T follicular helper cell (primary cell): ENCODE measurements at regions not wholly inside any gene's neighbourhood (a gene's known extent, or its start where the extent isn't known, plus 50 kb on each side); places are given as distances from the start of the nearest gene placed in this dataset.

Experiments used
- DNase-seq: peaks from one replicate; pipeline ENCODE4 v3.0.0-alpha.2; 2020; ENCODE audit warnings: low read depth

DNA sequence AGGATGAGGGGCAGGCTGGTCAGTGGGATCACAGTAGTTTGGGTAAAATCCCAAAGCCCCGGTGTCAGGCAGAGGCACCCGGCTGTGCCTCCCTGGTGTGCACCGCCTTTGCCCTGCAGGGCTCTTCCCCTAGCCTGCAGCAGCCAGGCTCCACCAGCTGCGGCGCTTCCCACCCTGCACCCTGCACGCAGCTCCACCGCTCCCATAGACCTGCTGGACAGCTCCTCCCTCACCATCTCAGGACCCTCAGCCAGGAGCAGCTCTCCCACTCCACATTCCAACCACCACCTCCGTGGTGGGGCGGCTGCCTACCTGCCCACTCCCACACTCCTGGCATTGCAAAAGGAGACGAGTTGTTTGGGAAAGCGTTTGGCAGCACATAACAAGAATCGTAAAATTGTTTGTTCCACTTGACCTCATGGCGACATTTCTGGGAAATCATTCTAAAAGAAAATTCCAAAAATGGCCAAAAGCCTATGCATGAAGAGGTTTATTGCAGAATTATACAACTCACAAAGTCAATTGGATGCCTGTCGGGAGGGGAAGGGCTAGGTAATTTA, 287.4 kb upstream of the HDAC4 start:
- no peak for DNase-seq

DNA sequence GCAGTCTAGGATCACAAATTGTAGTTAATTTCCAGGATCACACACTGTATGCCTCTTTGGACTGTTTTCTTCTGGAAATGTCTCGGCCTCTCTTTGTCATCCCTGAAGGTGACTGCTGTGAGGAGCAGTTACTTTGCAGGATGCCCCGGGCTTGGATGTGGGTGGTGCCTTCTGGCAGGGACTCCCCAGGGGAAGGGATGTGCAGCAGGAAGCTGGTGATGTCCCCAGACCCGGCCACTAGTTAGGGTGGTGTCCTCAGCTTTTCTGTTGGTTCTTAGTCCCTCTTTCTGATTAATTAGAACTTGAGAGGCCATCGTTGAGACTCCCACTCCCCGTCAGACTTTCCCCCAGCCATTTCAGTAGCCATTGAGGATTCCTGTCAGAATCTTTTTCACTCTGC, 286.6 kb upstream of the HDAC4 start:
- no peak for DNase-seq

DNA sequence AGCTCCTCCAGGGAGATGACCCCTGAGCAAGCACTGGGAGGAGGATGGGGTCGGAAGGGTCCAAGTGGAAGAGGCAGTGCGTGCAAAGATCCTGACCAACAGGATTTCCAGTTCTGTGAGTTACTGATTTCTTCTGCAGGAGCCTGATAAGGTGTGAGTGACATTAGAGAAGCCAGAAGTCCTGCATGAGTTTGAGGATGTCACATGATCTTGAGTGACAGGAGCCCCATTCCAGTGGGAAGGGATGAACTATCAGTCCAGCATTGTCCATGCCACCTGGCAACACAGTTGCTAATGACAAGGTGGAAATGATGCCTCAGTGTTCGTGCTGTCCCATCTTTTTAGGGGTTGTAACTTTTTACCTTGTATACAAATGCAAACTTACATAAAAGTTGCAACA, 285.1 kb upstream of the HDAC4 start:
- DNase-seq, result no peak

DNA sequence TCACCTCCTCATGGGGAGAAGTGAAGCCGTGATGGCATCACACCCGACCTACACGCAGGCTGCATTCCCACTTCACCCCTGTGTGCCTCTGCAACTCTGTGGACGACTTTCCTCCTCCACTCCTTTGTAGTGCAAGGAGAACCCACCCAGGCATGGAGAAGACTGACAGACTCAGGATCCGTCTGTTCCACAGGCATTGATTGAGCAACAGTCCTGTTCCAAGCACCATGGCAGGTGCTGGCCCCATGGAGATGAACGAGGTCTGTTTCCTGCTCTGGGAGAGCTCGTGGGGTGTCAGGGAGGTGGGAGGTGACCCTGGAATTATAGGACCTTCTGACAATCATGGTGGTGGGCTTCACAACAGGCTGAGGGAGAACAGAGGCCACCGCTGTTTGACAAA, 284.7 kb upstream of the HDAC4 start:
- no peak for DNase-seq

DNA sequence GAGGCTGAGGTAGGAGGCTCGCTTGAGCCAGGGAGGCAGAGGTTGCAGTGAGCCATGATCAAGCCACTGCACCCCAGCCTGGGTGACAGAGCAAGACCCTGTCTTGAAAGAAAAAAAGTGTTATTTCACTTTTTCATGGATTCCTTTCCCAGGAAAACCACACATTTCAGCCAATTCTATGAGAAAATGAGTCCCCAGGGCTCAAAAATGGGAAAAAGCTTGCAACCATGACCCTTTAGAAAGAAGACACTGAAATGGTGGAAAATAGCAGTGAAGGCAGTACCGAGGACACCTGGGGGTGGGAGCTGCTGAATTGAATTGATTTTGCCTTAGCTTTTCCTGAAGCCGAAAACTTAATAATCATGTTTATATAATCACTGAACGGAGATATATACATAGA, 284.2 kb upstream of the HDAC4 start:
- no peak for DNase-seq

DNA sequence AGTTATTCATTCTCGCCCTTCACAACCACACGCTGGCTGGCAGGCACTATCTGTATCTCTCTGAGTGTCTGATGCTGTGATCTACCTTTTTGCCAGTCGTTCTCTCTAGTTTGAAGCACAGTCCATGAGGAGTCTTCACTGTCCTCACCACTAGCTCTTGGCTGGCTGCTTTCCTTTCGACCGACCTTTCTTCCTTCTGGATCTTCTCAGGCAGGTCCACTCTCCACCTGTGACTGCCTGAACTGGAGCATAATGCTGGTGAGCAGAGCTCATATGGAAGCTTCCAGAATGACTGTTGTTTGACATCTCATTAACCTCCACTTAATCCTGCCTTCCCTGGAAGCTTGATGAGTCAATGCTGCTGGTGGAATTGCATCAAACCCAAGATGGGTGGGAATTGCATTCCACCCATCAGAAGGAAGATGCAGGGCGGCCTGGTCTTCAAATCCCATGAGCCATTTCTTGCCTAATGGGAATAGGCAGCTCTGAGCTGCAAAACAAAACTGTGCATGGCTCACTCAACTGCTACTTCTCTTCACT, 283.5 kb upstream of the HDAC4 start:
- DNase-seq, result no peak

DNA sequence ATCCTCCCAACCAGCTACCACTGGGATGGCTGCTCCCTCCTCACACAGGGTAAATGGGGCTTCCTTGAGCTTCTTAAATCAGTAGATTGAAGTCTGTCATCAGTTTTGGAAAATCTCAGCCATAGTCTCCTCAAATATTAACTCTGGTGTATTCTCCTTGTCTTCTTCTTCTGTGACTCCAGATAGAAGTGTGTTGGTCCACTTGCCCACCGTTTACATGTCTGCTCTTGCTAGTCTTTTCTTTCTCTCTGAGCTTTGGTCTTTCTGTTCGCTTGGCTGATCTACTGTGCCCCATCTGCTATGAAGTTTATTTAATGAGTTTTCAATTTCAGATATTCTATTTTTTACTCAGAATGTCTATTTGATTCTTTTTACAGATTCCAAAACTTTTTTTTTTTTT, 281.7 kb upstream of the HDAC4 start:
- DNase-seq, result no peak

DNA sequence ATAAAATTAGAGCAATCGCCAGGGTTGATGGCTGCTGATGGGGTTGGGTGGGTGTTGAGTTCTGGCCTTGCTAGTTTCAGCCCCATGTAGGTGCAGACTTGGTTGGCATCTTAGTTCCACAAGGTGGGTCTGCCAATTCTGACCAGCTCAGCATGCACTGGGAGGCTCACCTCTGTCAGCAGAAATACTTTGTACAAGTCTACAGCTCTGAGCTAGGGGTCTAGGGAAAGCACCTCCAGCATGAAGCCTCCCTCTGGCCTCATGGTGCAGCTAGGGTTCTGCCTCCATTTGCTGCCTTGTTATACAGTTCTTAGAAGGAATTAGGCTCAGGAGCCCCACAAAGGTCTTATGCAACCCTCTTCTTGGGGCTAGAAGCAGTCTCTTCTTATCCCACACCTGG, 278.9 kb upstream of the HDAC4 start:
- DNase-seq, result no peak

DNA sequence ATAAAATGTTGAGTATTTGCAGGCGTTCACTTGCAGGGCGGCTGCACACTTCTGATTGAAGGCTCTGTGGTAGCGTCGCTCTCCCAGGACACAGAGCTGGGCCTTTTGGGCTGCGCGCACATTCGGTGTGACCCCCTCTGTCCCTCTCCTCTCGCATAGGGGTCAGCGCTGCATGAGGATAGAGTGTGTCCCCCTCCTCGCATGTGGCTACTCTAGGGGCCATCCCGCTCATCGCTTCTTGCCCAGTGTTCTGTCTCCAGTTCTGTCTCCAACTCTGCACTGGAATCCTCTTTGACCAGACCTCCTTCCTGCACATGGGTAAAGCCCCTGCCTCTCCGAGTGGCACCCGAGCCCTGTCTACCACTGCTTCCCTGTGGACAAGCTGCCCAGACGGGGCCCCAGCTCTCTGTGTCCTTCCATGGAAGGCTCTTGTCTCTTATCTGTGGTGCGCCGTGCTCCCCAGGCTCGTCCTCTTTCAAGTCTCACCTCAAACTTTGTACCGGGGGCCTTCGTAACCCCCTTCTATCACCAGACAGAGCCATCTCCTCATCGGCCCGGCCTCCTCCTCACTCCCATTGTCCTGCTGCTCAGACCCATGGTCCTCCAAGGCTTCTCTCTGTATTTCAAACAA, 278.0 kb upstream of the HDAC4 start:
- no peak for DNase-seq

DNA sequence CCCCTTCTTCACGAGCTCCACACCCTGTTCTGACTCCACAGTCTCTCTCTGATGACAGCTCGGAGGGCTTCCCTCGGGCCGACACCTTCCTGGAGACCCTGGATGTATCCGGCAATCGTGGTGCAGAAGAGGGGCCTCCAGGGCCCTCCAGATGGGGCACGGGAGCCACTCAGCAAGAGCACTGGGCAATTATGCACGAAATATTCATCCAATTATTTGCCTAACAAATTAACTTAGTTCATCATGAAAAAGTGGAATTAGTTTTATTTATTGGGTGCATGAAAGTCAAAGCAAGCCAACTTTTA, 277.3 kb upstream of the HDAC4 start:
- no peak for DNase-seq

DNA sequence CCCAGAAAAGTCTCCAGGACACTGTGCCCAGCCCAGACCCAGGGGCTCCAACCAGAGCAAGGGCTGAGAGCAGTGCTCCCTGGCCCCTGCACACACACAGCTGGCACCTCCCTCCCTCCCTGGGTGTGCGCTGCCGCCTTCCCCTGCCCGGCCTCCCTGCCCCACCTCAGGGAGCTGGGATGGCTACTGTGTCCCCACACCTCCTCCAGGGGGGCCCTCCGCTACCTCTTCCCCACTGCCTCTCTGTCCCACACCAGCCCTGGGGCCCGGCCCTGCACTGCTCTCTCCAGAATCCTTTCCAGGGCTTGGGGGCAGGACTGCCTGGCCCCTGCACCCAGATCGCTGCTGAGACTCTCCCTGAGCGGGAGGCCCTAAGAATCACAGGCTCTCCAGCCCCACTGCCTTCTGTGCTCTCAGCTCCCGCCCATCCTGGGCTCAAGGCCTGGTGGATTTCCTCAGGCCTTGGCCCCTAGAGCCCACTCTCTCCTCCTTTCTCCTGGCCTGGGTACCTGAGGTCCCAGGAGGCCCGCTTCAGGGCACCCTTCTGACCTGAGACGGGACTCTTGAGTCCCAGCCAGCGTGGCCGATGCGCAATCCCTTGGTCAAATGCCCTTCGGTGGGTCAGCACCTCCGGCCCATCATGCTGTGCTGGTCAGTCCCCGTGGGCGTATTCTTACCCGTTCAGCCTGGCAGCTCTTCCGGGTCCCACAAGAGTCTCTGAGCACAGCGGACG, 276.8 kb upstream of the HDAC4 start:
- no peak for DNase-seq

DNA sequence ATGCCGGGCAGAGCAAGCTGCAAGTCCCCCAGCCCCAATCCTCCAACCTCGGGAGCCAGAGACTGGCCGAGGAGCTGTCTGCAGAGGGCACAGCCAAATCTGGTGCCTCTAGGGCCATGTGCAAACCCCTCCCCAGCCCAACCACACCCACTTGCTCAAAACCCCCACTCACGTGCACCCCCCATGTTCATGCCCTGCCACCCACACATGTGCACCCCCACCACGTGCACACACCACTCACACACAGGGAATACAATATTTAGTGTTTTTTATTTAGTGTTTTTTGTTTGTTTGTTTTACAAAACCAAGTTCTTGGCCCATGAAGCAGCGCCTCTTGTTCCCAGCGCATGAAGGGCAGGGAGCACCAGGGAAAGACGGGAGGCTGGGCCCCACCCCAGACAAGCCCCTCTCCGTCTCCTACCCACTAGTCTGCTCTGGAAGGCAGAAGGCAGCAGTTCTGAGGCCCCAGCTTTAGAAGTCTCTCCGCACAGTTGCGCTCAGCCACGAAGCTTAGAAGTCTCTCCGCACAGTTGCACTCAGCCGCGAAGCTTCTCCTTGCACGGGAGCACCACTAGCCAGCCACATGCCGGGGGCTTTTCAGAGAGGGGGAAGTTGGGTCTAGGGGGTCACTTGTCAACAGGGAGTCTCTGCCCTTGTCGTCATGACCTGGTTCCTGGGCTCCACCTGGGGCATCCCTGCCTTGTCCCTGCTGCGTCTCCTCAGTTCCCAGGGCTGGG, 276.1 kb upstream of the HDAC4 start:
- no peak for DNase-seq

DNA sequence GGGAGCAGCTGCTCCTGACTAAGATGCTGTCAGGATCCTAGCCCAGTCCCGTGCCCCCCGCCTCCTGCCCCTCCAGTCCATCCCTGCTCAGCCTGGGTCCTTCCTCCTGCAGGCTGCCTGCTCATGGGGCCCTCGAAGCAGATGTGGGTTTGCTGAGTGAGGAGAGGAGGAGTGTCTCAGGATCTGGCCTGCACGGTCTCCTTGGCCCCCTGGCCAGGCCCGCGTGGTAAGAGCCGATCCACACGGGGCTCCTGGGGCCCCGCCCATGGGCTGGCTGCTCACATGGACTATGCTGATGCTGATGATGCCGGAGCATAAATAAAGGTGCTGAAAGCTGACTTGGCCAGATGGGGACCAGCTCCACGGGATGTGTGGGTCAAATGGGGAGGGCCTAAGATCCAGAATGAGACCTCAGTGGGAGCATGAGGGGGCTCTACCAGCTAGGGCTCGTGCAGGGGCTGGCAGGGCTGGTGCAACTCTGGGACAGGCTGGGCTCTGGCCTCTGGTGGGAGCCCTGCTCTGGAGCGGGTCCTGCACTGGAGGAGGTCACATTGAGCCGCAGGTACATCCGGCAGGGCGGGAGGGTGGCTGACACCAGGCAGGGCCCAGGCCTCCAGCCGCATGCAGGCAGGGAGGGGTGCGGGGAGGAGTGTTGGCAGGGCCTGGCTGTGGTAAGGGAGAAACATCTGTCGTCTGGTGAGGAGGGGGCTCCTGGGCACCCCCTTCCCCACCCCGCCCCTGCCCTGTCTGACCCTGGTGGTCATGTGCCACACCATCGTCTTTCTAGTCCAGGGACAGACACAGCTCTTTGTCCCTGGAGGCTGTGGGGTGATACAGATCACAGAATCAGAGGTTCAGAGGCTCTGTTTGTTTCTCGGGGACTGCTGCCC, 275.3 kb upstream of the HDAC4 start:
- no peak for DNase-seq

DNA sequence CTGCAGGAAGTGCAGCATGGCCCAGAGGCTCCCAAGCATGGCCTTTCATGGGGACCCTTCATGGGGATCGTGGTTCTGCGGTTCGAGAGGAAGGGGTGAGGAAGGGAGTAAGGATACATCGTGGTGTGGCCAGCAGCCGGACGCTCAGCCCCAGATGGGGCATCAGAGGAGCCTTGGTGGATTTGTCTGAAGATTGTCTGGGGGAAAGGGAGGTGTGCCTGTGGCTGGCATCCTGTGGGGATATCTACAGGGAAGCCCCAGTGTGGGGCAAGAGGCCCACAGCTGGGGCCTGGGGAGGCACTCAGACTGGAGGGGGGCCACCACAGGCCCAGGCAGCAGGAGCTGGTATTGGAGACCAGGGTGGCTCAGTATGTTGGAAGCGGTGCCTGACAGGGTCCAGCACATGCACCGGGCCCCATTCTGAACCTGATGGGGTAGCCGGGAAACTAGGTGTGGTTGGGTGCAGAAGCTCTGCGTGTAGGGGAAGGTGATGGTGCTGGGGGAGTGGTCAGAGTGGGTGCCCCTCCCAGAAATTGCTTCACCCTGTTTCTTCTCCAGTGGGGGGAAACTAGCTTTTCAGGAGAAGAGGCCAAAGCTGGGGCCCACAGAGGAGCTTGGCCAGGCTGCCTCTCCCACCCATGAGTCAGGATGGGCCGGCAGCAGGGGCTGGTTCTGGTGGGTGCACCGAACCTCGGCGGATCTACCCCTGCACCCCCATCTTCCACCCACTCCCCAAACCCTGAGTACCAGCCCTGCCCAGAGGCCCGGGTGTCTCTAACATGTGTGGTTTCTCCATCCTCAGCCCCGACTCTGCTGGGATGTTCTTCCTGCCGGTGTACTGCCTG, 274.4 kb upstream of the HDAC4 start:
- DNase-seq, result no peak

DNA sequence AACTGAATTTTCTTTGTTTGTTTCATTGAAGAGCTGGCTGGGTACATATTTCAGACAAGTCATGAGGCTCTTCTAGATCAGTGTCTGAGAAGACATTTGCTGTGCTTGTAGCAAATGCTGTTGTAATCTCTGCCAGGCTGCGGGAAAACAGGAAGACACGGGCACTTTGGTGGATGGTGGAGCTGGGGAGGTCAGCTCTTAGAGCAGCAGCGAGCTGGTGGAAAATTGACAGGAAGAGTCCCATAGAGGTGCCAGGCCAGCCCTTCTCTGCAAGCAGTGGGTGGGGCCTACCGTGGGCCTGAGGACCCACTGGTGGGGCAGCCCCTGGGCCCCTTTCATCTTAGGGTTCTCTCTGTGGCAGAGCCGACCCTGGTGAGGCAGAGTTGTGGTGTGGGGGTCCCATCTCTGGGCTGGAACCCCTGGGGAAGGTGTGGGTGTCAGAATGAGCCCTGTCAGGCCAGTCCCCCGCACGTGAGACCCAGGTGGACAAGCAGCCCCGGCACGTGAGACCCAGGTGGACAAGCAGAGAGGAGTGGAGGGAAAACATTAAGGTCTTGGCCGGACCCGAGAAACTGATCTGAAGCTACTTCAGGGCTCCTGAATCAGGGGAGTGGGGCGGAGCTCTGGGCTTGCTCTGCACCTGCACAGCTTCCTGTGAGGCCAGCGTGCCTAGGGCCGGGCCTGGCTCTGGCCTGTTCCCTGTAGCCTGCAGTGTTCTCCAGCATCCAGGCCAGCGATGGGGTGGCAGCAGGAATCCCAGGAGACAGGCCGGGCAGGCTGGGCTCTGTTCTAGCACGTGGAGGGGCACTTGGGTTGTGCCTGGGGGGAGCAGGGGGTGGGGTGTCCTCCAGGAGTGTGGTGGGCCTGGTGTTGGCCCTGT, 273.5 kb upstream of the HDAC4 start:
- DNase-seq, result no peak

DNA sequence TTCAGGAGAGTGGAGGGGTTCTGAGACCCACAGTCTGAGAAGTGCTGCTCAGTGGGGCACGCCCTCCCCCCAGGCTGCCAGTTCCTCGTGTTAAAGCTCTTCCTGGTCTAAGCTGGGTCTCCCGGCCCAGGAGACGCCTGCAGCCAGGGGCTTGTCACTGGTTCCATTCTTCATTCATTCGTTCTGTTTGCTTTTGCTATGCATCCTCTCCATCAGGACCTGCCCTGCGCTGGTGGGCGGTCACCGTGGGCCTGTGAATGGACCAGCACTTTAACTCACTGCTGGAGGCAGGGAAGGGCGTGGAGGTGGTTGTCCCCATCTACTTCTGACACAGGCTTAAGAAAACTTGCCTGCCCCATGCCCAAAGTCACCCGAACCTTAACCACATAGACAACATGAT, 272.8 kb upstream of the HDAC4 start:
- no peak for DNase-seq

DNA sequence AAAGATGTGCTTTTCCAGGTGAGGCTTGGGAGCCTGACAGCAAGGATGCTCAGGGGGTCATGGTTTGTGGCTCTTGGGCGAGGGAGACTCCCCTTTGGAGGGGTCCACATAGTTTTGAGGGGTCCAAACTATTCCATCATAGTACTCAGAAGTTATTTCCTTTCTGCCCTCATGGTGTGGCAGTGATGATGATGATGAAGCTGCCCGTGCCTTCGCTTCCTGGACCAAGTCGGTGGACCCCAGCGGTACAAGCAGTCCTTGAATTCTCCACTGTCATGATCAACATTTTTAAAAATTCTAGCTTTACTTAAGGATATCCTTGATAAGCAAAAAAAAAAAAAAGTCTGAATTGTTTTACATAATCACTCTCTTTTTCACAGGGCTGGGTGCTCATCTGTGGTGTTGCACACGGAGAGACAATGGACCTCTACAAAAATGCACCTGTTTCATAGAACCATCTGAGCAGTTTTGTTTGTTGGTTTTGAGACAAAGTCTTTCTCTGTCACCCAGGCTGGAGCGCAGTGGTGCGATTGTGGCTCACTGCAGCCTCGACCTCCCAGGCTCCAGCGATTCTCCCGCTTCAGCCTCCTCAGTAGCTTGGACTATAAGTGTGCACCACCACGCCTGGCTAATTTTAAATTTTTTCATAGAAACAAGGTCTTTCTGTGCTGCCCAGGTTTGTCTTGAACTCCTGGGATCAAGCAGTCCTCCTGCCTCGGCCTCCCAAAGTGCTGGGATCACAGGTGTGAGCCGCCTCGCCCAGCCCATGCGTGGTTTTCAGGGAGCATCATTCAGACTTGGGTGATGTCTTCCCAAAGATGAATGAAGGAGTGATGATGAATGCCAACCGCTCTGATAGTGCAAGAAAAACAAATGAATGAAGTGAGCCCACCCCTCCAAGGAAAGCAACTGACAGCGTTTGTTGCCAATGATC, 271.4 kb upstream of the HDAC4 start:
- DNase-seq, result no peak

DNA sequence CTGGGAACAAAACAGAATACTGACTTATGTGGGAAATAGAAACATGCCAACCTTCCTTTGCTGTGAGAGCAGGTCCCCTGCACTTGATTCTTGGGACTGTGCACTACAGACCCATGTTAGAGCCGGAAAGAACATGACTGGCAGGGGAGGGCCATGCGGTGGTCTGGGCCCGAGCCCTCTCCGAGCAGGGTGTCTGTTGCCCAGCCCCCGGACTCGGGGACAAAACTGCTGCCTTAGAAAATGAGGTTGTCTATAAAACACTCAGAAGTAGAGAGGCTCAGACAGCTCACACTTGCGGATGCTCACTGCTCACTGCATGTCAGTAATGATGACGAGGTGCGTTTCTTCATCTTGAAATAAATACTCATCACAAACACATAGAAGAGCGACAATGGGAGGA, 270.7 kb upstream of the HDAC4 start:
- DNase-seq, result no peak
